Vagina (tissue), 2 donors: ENCODE measurements at regions not wholly inside any gene's neighbourhood (a gene's known extent, or its start where the extent isn't known, plus 50 kb on each side); places are given as distances from the start of the nearest gene placed in this dataset.

Experiments used
- CTCF ChIP-seq, 3 experiments: fragments of 450-650 bp in 2 of 3; fragments of 200-600 bp in 1 of 3; sonication (generic) in 1 of 3; IDR thresholded peaks; one replicate each; pipeline ENCODE4 v1.5.1; 2017 to 2019; ENCODE audit warnings: antibody characterized with exemption in 3 of 3, mild to moderate bottlenecking in 2 of 3, moderate library complexity in 2 of 3
- POLR2A ChIP-seq, 2 donors: fragments of 450-650 bp; IDR thresholded peaks; one replicate each; pipeline ENCODE4 v1.6.1; 2017; ENCODE audit warnings: antibody characterized with exemption in 2 of 2, mild to moderate bottlenecking in 2 of 2, moderate library complexity in 2 of 2
- POLR2AphosphoS5 ChIP-seq, 2 donors: sonication (generic); formaldehyde crosslinking; IDR thresholded peaks; one replicate each; pipeline ENCODE4 v1.9.0; 2017; ENCODE audit warnings: antibody characterized with exemption in 2 of 2, mild to moderate bottlenecking in 2 of 2, low read depth in 1 of 2; ENCODE audit not compliant: insufficient read depth in 1 of 2

- TF ChIP-seq CTCF (IDR thresholded peaks at IDR 0.05) (no peak), POLR2AphosphoS5 (IDR thresholded peaks at IDR 0.05; ENCODE audit: insufficient read depth in 1 of 2, low read depth in 1 of 2) (peak in 1 of 2 donors; percentile 16), POLR2A (IDR thresholded peaks at IDR 0.05) (no peak)
These were observed 134.2 kb upstream of the HNRNPA3 start for GRCh38 chr2:177078416-177078815.
